K562 (cell line): ENCODE measurements at regions not wholly inside any gene's neighbourhood (a gene's known extent, or its start where the extent isn't known, plus 50 kb on each side); places are given as distances from the start of the nearest gene placed in this dataset.

Experiments used
- ATAC-seq: fragments of 200-7000 bp; cut with Tn5 transposase; 3 replicates; pipeline ENCODE4 v1.9.1; 2020; ENCODE audit warnings: moderate library complexity
- BruUV-seq: library from RNA; stranded (reverse); fragments of 400-500 nt; replicated peaks from 2 replicates; lab custom pipeline; 2021; lab: Mats Ljungman, UMichigan
- CTCF ChIA-PET: fragments of 300-600 bp; formaldehyde crosslinking; extraction: SDS; loops from one replicate; lab custom pipeline; 2021; ENCODE audit warnings: low intra/inter-chr PET ratio; lab: Yijun Ruan, JAX
- POLR2A ChIA-PET: fragments of 300-600, 350-650 bp; sonication (Branson Sonifier 250); formaldehyde crosslinking; extraction: SDS; loops from one replicate; lab custom pipeline; 2021; ENCODE audit warnings: antibody characterized with exemption, inconsistent platforms; lab: Yijun Ruan, JAX
- DNase-seq, 4 experiments: peaks; one replicate each; pipeline versions ENCODE4 v3.0.0 to v3.0.0-alpha.2; 2011 to 2018; ENCODE audit warnings: low spot score in 3 of 4, mixed read lengths in 3 of 4; ENCODE audit errors: extremely low read depth in 1 of 4
- FAIRE-seq: peaks from 2 replicates; lab custom pipeline; 2011; peaks lifted over from hg19 to GRCh38; lab: Jason Lieb, UNC
- H2AFZ ChIP-seq: 2 replicates; pipeline ENCODE4 v1.6.0; 2011; ENCODE audit warnings: low read depth, low read length, control low read depth, inconsistent platforms
- H3K27ac ChIP-seq: fragments of 200-600 bp; 3 replicates; pipeline ENCODE4 v1.8.0; 2011; ENCODE audit warnings: low read depth, mild to moderate bottlenecking, control low read depth, inconsistent platforms, low read length, moderate library complexity, mixed read lengths; ENCODE audit errors: extremely low read depth
- H3K27me3 ChIP-seq, 2 experiments: fragments of 300-600 bp in 1 of 2; 2 replicates in 1 of 2; 3 replicates in 1 of 2; pipeline versions ENCODE4 v1.6.0 to v1.8.0; 2011; ENCODE audit warnings: inconsistent platforms in 2 of 2, low read length in 2 of 2, mild to moderate bottlenecking in 1 of 2, mixed read lengths in 1 of 2, moderate library complexity in 1 of 2; ENCODE audit not compliant: control insufficient read depth in 2 of 2, insufficient read depth in 2 of 2
- H3K36me3 ChIP-seq: fragments of 300-600 bp; 3 replicates; pipeline ENCODE4 v1.8.0; 2011; ENCODE audit warnings: mild to moderate bottlenecking, low read length, inconsistent platforms; ENCODE audit not compliant: control insufficient read depth, insufficient read depth
- H3K4me1 ChIP-seq, 2 experiments: fragments of 200-600 bp in 1 of 2; replicated peaks in 1 of 2; 2 replicates in 1 of 2; 3 replicates in 1 of 2; pipeline versions ENCODE4 v1.5.1 to v1.8.0; 2011; ENCODE audit warnings: inconsistent platforms in 2 of 2, low read length in 2 of 2, mild to moderate bottlenecking in 1 of 2, mixed read lengths in 1 of 2, moderate library complexity in 1 of 2; ENCODE audit not compliant: control insufficient read depth in 2 of 2, insufficient read depth in 2 of 2
- H3K4me2 ChIP-seq: 2 replicates; pipeline ENCODE4 v1.6.1; 2011; ENCODE audit warnings: low read length, control low read depth, inconsistent platforms, mixed read lengths; ENCODE audit not compliant: insufficient read depth
- H3K4me3 ChIP-seq: fragments of 200-600 bp; sonication (generic), shearing (Covaris generic); 2 replicates; pipeline ENCODE4 v1.5.1; 2016; ENCODE audit warnings: control low read depth, inconsistent platforms
- H3K79me2 ChIP-seq: fragments of 200-600 bp; 3 replicates; pipeline ENCODE4 v1.8.0; 2011; ENCODE audit warnings: low read length, inconsistent platforms; ENCODE audit not compliant: control insufficient read depth, insufficient read depth
- H3K9ac ChIP-seq, 2 experiments: 2 replicates each; pipeline versions ENCODE4 v1.6.0 to v1.6.1; 2011; ENCODE audit warnings: low read depth in 2 of 2, low read length in 2 of 2, control low read depth in 1 of 2, inconsistent platforms in 1 of 2, mild to moderate bottlenecking in 1 of 2, mixed read lengths in 1 of 2; ENCODE audit not compliant: insufficient read depth in 1 of 2
- H3K9me1 ChIP-seq: one replicate; pipeline ENCODE4 v1.6.0; 2011; ENCODE audit warnings: inconsistent platforms, mild to moderate bottlenecking, low read length, moderate library complexity; ENCODE audit not compliant: control insufficient read depth, insufficient read depth
- H3K9me3 ChIP-seq: replicated peaks from 2 replicates; pipeline ENCODE4 v1.5.1; 2011; ENCODE audit warnings: low read depth, low read length, inconsistent platforms; ENCODE audit not compliant: control insufficient read depth, insufficient read depth
- H4K20me1 ChIP-seq: replicated peaks from 2 replicates; pipeline ENCODE4 v1.6.1; 2011; ENCODE audit warnings: low read length, inconsistent platforms, mixed read lengths; ENCODE audit not compliant: control insufficient read depth, insufficient read depth
- BRF1 ChIP-seq: IDR thresholded peaks from 3 replicates; pipeline ENCODE4 v1.6.1; 2011; ENCODE audit warnings: borderline replicate concordance, mild to moderate bottlenecking; ENCODE audit not compliant: insufficient read length; ENCODE audit errors: extremely low read depth
- CCAR2 ChIP-seq: fragments of 200-400 bp; formaldehyde crosslinking; IDR thresholded peaks from 2 replicates; pipeline ENCODE4 v1.6.1; 2017; ENCODE audit warnings: mild to moderate bottlenecking, low read depth, low read length
- CREM ChIP-seq: IDR thresholded peaks from 2 replicates; pipeline ENCODE4 v1.6.1; 2014; ENCODE audit warnings: antibody characterized with exemption, low read depth
- HDAC3 ChIP-seq: fragments of 450-650 bp; IDR thresholded peaks from 2 replicates; pipeline ENCODE4 v1.6.1; 2018; ENCODE audit warnings: borderline replicate concordance, mild to moderate bottlenecking, moderate library complexity; ENCODE audit not compliant: partially characterized antibody
- ILF3 ChIP-seq: fragments of 450-650 bp; IDR thresholded peaks from 2 replicates; pipeline ENCODE4 v1.6.1; 2018; ENCODE audit warnings: antibody characterized with exemption, mild to moderate bottlenecking, moderate library complexity, borderline replicate concordance
- KLF13 ChIP-seq: fragments of 450-650 bp; IDR thresholded peaks from 2 replicates; pipeline ENCODE4 v1.6.1; 2016; ENCODE audit warnings: missing genetic modification characterization, low read depth, mild to moderate bottlenecking, missing compliant biosample characterization, moderate library complexity, borderline replicate concordance
- L3MBTL2 ChIP-seq: fragments of 450-650 bp; IDR thresholded peaks from 2 replicates; pipeline ENCODE4 v1.6.1; 2016; ENCODE audit warnings: mild to moderate bottlenecking, moderate library complexity
- PTBP1 ChIP-seq: fragments of 200-400 bp; formaldehyde crosslinking; IDR thresholded peaks from 2 replicates; pipeline ENCODE4 v1.6.1; 2017; ENCODE audit warnings: low read depth, low read length
- TAF9B ChIP-seq: fragments of 450-650 bp; IDR thresholded peaks from 2 replicates; pipeline ENCODE4 v1.6.1; 2018; ENCODE audit warnings: mild to moderate bottlenecking; ENCODE audit not compliant: partially characterized antibody
- in situ Hi-C: fragments of 300-500 bp; cut with MboI; formaldehyde crosslinking; loops from 4 replicates; pipeline ENCODE4 v1.15.0; 2018; ENCODE audit warnings: inconsistent platforms, mixed read lengths
- intact Hi-C: fragments of 100-400 bp; cut with micrococcal nuclease; formaldehyde crosslinking; loops from 2 replicates; pipeline ENCODE4 v1.14.2; 2022
- TF ChIP-seq, protein P1 (sequence below): fragments of 450-650 bp; formaldehyde crosslinking; IDR thresholded peaks from 2 replicates; pipeline ENCODE4 v1.4.0; 2020; ENCODE audit warnings: mild to moderate bottlenecking
- TF ChIP-seq, protein P2 (sequence below): sonication (generic); formaldehyde crosslinking; IDR thresholded peaks from 2 replicates; pipeline ENCODE4 v1.9.0; 2022; ENCODE audit warnings: mild to moderate bottlenecking, missing genetic modification reagents

DNA sequence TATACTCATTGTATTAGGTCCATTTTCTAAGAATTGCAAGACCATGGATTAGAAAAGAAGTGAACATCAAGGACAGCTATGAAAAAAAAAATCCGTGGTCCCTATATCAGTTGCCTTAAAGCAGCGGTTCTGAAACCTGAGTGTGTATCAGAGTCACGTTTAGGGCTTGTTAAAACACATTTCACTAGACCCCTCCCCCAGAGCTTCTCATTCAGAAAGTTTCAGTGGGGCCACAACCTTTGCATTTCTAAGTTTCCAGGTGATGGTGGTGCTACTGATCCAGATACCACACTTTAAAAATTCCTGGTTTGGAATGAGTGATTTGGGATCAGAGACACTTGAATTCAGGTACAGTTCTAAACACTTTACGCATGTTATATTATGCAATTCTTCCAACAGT lies 96.1 kb upstream of the PRMT6 start (continued):
- TF ChIP-seq PTBP1 = no peak
- TF ChIP-seq, protein P1, sequence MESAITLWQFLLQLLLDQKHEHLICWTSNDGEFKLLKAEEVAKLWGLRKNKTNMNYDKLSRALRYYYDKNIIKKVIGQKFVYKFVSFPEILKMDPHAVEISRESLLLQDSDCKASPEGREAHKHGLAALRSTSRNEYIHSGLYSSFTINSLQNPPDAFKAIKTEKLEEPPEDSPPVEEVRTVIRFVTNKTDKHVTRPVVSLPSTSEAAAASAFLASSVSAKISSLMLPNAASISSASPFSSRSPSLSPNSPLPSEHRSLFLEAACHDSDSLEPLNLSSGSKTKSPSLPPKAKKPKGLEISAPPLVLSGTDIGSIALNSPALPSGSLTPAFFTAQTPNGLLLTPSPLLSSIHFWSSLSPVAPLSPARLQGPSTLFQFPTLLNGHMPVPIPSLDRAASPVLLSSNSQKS (CRISPR knock-in tag) = no peak

DNA sequence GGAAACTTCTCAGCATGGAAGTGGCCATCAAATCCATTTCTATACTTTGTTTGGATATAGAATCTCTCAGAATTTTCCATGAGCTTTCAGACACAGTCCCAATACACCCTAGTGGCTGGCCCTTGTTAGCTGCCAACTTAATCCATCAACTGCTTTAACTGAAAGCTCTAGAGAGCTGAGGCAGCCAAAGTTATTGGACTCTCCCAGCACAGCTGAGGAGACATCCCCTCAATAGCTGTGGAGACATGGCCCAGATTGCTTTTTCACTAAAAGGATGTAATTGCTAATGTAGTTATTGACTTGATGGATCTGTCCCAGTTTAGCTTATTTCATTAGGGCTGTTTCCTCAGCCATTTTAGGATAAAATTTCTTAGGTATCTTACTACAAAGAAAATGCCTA lies 94.8 kb upstream of the PRMT6 start:
- intact Hi-C loops (no loop called here), in situ Hi-C loops (no loop called here)
- no peaks in the 10 kb centered on the region for H3K4me1 ChIP-seq

More for the DNA sequence above, 94.8 kb upstream of the PRMT6 start:
- no peak for TF ChIP-seq CCAR2
- no peak for TF ChIP-seq CREM
- TF ChIP-seq BRF1 = no peak
- TF ChIP-seq KLF13 (tag) = no peak
- no peak for TF ChIP-seq HDAC3
- TF ChIP-seq TAF9B = no peak
- no peak for TF ChIP-seq L3MBTL2
- no peak for TF ChIP-seq ILF3
- TF ChIP-seq, protein P2, sequence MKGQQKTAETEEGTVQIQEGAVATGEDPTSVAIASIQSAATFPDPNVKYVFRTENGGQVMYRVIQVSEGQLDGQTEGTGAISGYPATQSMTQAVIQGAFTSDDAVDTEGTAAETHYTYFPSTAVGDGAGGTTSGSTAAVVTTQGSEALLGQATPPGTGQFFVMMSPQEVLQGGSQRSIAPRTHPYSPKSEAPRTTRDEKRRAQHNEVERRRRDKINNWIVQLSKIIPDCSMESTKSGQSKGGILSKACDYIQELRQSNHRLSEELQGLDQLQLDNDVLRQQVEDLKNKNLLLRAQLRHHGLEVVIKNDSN (CRISPR knock-in tag) = no peak
- TF ChIP-seq, all 486 proteins: peak for 0
- Histone ChIP-seq H2AFZ (no peak overlapping the region), H3K4me3 (no peak overlapping the region), H3K9ac (no peak overlapping the region), H3K9me1 (no peaks in the 10 kb centered on the region), H3K9me3 (no peaks in the 10 kb centered on the region), H4K20me1 (no peaks in the 10 kb centered on the region), H3K27me3 (no peaks in the 10 kb centered on the region), H3K79me2 (no peaks in the 10 kb centered on the region), H3K36me3 (no peaks in the 10 kb centered on the region), H3K4me2 (no peak overlapping the region), H3K27ac (no peak overlapping the region)
- DNase-seq = no peak
- no peak for ATAC-seq
- BruUV-seq = no TSS peak
- ChIA-PET POLR2A (no interaction called here), CTCF (no interaction called here)
- no peak for FAIRE-seq
